Colon (tissue), 2 donors: ENCODE measurements at regions not wholly inside any gene's neighbourhood (a gene's known extent, or its start where the extent isn't known, plus 50 kb on each side); places are given as distances from the start of the nearest gene placed in this dataset.

ENCODE experiments used
- FAIRE-seq: peaks from 2 replicates; lab custom pipeline; 2012; peaks lifted over from hg19 to GRCh38; lab: Jason Lieb, UNC
- donor health status: control.
- donor health status: control.

GRCh38 chr4:58205446-58206235 is 1095.5 kb upstream of the IGFBP7 start:
- no peak for FAIRE-seq

- no peak for FAIRE-seq
Observed at GRCh38 chr4:58192217-58192616, 1082.0 kb upstream of the IGFBP7 start.

- FAIRE-seq = no peak
Observed at GRCh38 chr4:58191109-58191508, 1080.9 kb upstream of the IGFBP7 start.

- FAIRE-seq = no peak
Observed at GRCh38 chr4:58188316-58188715, 1078.1 kb upstream of the IGFBP7 start.

- no peak for FAIRE-seq
Observed at GRCh38 chr4:58175024-58175423, 1064.8 kb upstream of the IGFBP7 start.

- FAIRE-seq = no peak
Observed at GRCh38 chr4:58166490-58166889, 1056.3 kb upstream of the IGFBP7 start.

- FAIRE-seq = no peak
Observed at GRCh38 chr4:58163156-58163555, 1053.0 kb upstream of the IGFBP7 start.

- no peak for FAIRE-seq
Observed at GRCh38 chr4:58149404-58150085, 1039.4 kb upstream of the IGFBP7 start.

GRCh38 chr4:58144721-58145120 is 1034.5 kb upstream of the IGFBP7 start:
- FAIRE-seq = no peak

- FAIRE-seq = no peak
Observed at GRCh38 chr4:58138786-58139668, 1028.8 kb upstream of the IGFBP7 start.

- no peak for FAIRE-seq
Observed at GRCh38 chr4:58136604-58137003, 1026.4 kb upstream of the IGFBP7 start.

GRCh38 chr4:58127680-58128079 is 1017.5 kb upstream of the IGFBP7 start:
- no peak for FAIRE-seq

GRCh38 chr4:58119298-58119697 is 1009.1 kb upstream of the IGFBP7 start:
- FAIRE-seq = no peak

- FAIRE-seq = no peak
Observed at GRCh38 chr4:58113126-58113525, 1002.9 kb upstream of the IGFBP7 start.

- FAIRE-seq = no peak
Observed at GRCh38 chr4:58111818-58112217, 1001.6 kb upstream of the IGFBP7 start.

- no peak for FAIRE-seq
Observed at GRCh38 chr4:58093352-58093751, 983.2 kb upstream of the IGFBP7 start.

GRCh38 chr4:58090539-58090938 is 980.4 kb upstream of the IGFBP7 start:
- FAIRE-seq = no peak

GRCh38 chr4:58081356-58081755 is 971.2 kb upstream of the IGFBP7 start:
- FAIRE-seq = no peak

- FAIRE-seq = no peak
Observed at GRCh38 chr4:58075724-58076123, 965.5 kb upstream of the IGFBP7 start.

- no peak for FAIRE-seq
Observed at GRCh38 chr4:58074382-58074781, 964.2 kb upstream of the IGFBP7 start.

GRCh38 chr4:58070726-58071125 is 960.5 kb upstream of the IGFBP7 start:
- FAIRE-seq = no peak

- FAIRE-seq = no peak
Observed at GRCh38 chr4:58064653-58065052, 954.5 kb upstream of the IGFBP7 start.
